Fibroblast of lung (primary cell): ENCODE measurements at regions not wholly inside any gene's neighbourhood (a gene's known extent, or its start where the extent isn't known, plus 50 kb on each side); places are given as distances from the start of the nearest gene placed in this dataset.

ENCODE experiments used
- EZH2 ChIP-seq: IDR thresholded peaks from 2 replicates; pipeline ENCODE4 v1.5.1; 2012; ENCODE audit warnings: low read length, control low read depth, mild to moderate bottlenecking; ENCODE audit errors: missing control alignments
- TF ChIP-seq, protein P1 (sequence below), 2 donors: IDR thresholded peaks in 1 of 2; conservative IDR thresholded peaks in 1 of 2; 1 replicate in 1 of 2; 2 replicates in 1 of 2; pipeline ENCODE4 v1.5.1; 2011 to 2012; ENCODE audit warnings: low read length in 2 of 2, control low read depth in 1 of 2, inconsistent platforms in 1 of 2, low read depth in 1 of 2, mild to moderate bottlenecking in 1 of 2

- TF ChIP-seq, protein P1, sequence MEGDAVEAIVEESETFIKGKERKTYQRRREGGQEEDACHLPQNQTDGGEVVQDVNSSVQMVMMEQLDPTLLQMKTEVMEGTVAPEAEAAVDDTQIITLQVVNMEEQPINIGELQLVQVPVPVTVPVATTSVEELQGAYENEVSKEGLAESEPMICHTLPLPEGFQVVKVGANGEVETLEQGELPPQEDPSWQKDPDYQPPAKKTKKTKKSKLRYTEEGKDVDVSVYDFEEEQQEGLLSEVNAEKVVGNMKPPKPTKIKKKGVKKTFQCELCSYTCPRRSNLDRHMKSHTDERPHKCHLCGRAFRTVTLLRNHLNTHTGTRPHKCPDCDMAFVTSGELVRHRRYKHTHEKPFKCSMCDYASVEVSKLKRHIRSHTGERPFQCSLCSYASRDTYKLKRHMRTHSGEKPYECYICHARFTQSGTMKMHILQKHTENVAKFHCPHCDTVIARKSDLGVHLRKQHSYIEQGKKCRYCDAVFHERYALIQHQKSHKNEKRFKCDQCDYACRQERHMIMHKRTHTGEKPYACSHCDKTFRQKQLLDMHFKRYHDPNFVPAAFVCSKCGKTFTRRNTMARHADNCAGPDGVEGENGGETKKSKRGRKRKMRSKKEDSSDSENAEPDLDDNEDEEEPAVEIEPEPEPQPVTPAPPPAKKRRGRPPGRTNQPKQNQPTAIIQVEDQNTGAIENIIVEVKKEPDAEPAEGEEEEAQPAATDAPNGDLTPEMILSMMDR (conservative IDR thresholded peaks at IDR 0.05 in 1 of 2, IDR thresholded peaks at IDR 0.05 in 1 of 2; ENCODE audit: low read depth in 1 of 2, low read length in 2 of 2) = no peak
- no peak for TF ChIP-seq EZH2
Observed at GRCh38 chr9:26321935-26322334, 570.7 kb downstream of the CAAP1 start.
